Testis (tissue), 2 donors: ENCODE measurements at regions not wholly inside any gene's neighbourhood (a gene's known extent, or its start where the extent isn't known, plus 50 kb on each side); places are given as distances from the start of the nearest gene placed in this dataset.
"Not testable (repeated sequence)": the region's sequence is repeated elsewhere in the genome, so short reads cannot be mapped to it uniquely, and the experiment has no call there.

Source experiments
- DNase-seq: peaks from one replicate; pipeline ENCODE4 v3.0.0-alpha.2; 2019
- H3K27ac ChIP-seq, 2 donors: fragments of 200-600 bp; sonication (generic); one replicate each; pipeline ENCODE4 v1.5.1; 2019
- H3K27me3 ChIP-seq: fragments of 200-600 bp; sonication (generic); one replicate; pipeline ENCODE4 v1.5.1; 2019
- H3K36me3 ChIP-seq: fragments of 200-600 bp; sonication (generic); one replicate; pipeline ENCODE4 v1.5.1; 2017; ENCODE audit warnings: low read depth; ENCODE audit errors: missing control alignments
- H3K4me1 ChIP-seq: fragments of 200-600 bp; sonication (generic); one replicate; pipeline ENCODE4 v1.5.1; 2019
- H3K4me3 ChIP-seq, 2 donors: fragments of 200-600 bp; sonication (generic); one replicate each; pipeline ENCODE4 v1.5.1; 2017 to 2019
- H3K9me3 ChIP-seq: fragments of 200-600 bp; sonication (generic); one replicate; pipeline ENCODE4 v1.5.1; 2017
- POLR2A ChIP-seq: fragments of 450-650 bp; IDR thresholded peaks from one replicate; pipeline ENCODE4 v1.6.1; 2017; ENCODE audit warnings: antibody characterized with exemption, mild to moderate bottlenecking, moderate library complexity
- WGBS, 2 donors: methylation state at CpG; one replicate each; pipeline ENCODE4 v1.1.5; 2018; 5-methylcytosine and 5-hydroxymethylcytosine counted together
- intact Hi-C: fragments of 100-400 bp; cut with DNase I; formaldehyde crosslinking; loops from one replicate; pipeline ENCODE4 v1.15.1; 2023; ENCODE audit warnings: low total_unique reads
- TF ChIP-seq, protein P1 (sequence below), 3 experiments: fragments of 450-650 bp in 2 of 3; fragments of 200-600 bp in 1 of 3; sonication (generic) in 1 of 3; IDR thresholded peaks; one replicate each; pipeline ENCODE4 v1.5.1; 2016 to 2019; ENCODE audit warnings: antibody characterized with exemption in 3 of 3, mild to moderate bottlenecking in 2 of 3, moderate library complexity in 1 of 3

DNA sequence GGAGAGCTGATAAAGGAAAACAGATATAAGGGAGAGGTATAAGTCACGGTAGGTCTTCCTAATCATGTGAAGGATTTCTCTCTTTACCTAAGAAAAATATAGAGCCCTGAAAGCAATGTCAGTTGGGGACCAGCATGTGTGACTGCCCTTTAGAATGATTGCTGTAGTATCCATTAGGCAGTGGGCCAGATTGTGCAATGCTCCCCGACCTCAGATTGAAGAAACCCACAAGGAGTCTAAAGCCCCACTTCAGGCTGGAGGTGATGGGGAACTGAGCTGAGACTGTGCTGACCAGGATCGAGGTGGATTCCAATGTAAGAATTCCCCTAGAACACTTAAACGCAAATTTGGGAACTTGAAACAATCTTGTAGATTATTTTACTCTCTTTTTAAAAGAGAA, 614.4 kb downstream of the LIG4 start:
- no peak for TF ChIP-seq POLR2A
- TF ChIP-seq, protein P1, sequence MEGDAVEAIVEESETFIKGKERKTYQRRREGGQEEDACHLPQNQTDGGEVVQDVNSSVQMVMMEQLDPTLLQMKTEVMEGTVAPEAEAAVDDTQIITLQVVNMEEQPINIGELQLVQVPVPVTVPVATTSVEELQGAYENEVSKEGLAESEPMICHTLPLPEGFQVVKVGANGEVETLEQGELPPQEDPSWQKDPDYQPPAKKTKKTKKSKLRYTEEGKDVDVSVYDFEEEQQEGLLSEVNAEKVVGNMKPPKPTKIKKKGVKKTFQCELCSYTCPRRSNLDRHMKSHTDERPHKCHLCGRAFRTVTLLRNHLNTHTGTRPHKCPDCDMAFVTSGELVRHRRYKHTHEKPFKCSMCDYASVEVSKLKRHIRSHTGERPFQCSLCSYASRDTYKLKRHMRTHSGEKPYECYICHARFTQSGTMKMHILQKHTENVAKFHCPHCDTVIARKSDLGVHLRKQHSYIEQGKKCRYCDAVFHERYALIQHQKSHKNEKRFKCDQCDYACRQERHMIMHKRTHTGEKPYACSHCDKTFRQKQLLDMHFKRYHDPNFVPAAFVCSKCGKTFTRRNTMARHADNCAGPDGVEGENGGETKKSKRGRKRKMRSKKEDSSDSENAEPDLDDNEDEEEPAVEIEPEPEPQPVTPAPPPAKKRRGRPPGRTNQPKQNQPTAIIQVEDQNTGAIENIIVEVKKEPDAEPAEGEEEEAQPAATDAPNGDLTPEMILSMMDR (IDR thresholded peaks at IDR 0.05): no peak
- Histone ChIP-seq H3K27ac (no peak overlapping the region), H3K4me1 (no peaks in the 10 kb centered on the region), H3K4me3 (no peak overlapping the region), H3K36me3 (no peaks in the 10 kb centered on the region), H3K9me3 (no peaks in the 10 kb centered on the region), H3K27me3 (no peaks in the 10 kb centered on the region)
- intact Hi-C loops: no loop called here
- WGBS, 2 donors: 83 to 88% methylated on average over 4 of the region's 4 CpGs
- DNase-seq: no peak

DNA sequence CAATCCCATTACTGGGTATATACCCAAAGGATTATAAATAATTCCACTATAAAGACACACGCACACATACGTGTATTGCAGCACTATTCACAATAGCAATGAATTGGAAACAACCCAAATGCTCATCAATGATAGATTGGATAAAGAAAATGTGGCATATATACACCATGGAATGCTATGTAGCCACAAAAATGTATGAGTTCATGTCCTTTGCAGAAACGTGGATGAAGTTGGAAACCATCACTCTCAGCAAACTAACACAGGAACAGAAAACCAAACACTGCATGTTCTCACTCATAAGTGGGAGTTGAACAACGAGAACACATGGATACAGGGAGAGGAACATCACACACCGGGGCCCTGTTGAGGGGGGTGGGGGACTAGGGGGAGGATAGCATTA, 619.0 kb downstream of the LIG4 start:
- H3K4me3 ChIP-seq, DNase-seq, H3K27me3 ChIP-seq, H3K4me1 ChIP-seq, H3K27ac ChIP-seq, H3K9me3 ChIP-seq, H3K36me3 ChIP-seq, intact Hi-C loops: not testable (repeated sequence)
- 59 to 74% methylated on average over 5 of the region's 5 CpGs for WGBS, 2 donors

DNA sequence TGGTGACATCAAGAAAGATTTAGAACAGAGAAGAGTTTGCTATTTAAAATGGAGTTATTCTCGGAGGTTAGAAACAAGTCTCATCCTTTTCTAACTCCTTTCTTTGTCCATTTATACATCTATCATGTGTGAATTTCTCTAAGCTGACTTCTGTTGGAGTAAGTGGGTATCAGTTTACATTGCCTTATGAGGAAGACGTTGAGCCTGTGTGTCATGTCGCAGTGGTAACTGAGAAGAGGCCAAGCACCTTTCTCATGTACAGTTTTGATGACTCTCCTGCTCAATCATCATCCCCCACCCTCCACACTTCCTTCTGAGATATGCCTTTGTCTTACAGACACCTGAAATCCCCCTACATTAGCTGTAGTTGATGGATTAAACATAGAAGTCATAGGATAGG, 624.8 kb downstream of the LIG4 start:
- intact Hi-C loops: no loop called here
- no peak for DNase-seq
- Histone ChIP-seq H3K4me1 (no peaks in the 10 kb centered on the region), H3K36me3 (no peaks in the 10 kb centered on the region), H3K4me3 (no peak overlapping the region), H3K9me3 (no peaks in the 10 kb centered on the region), H3K27ac (no peak overlapping the region), H3K27me3 (no peaks in the 10 kb centered on the region)
- no peak for TF ChIP-seq POLR2A
- TF ChIP-seq, protein P1 (IDR thresholded peaks at IDR 0.05): no peak
- 71 to 81% methylated on average over 3 of the region's 3 CpGs for WGBS, 2 donors

DNA sequence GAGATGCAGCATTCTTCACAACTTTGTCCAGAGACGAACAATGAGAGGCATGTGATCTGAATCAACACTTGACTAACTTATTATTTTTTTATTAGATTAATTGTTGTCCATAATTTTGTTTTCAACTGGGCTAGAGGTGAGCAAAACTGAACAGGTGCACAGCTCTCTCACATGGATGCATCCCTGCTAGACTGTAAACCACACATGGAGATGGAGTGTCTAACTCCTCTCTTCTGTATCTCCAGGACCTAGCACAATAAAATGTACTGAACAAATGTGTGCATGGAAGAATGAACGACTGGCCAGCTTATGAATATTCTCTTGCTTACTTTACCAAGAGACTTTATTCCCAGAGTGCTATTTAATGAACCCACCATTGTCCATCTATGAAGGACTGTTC, 627.7 kb downstream of the LIG4 start:
- DNase-seq: no peak
- WGBS, 2 donors: 86 to 91% methylated on average over 2 of the region's 2 CpGs
- Histone ChIP-seq H3K36me3 (no peaks in the 10 kb centered on the region), H3K27ac (no peak overlapping the region), H3K4me1 (no peaks in the 10 kb centered on the region), H3K9me3 (no peaks in the 10 kb centered on the region), H3K4me3 (no peak overlapping the region), H3K27me3 (no peaks in the 10 kb centered on the region)
- intact Hi-C loops: no loop called here
- TF ChIP-seq, protein P1 (IDR thresholded peaks at IDR 0.05): no peak
- no peak for TF ChIP-seq POLR2A

DNA sequence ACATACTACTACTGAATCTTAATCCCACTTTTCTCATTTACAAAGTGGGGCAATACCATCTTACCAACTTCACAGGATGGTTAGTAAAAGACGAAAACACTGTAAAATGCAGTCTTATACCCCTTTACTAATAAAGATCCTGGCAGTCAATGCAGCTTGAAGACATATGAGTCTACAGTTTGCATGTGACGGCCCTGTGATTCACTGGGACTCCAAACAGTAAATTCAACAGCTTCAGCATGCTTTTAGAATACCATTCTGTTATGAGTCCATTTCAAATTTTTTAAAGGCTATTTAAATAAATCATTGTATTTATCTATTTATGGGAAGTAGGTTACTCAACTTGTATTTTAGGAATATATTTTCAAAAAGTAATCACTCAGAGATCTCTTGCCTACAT, 629.1 kb downstream of the LIG4 start:
- no peak for TF ChIP-seq POLR2A
- TF ChIP-seq, protein P1 (IDR thresholded peaks at IDR 0.05): no peak
- DNase-seq: no peak
- 79 to 87% methylated on average over 2 of the region's 2 CpGs for WGBS, 2 donors

More for the DNA sequence above, 629.1 kb downstream of the LIG4 start:
- no peaks in the 10 kb centered on the region for H3K4me1 ChIP-seq
- intact Hi-C loops: no loop called here
- H3K36me3 ChIP-seq: no peaks in the 10 kb centered on the region
- no peak overlapping the region for H3K4me3 ChIP-seq
- no peak overlapping the region for H3K27ac ChIP-seq
- H3K27me3 ChIP-seq: no peaks in the 10 kb centered on the region
- H3K9me3 ChIP-seq: no peaks in the 10 kb centered on the region
